M059J (cell line): ENCODE measurements at regions not wholly inside any gene's neighbourhood (a gene's known extent, or its start where the extent isn't known, plus 50 kb on each side); places are given as distances from the start of the nearest gene placed in this dataset.
"Not testable (repeated sequence)": the region's sequence is repeated elsewhere in the genome, so short reads cannot be mapped to it uniquely, and the experiment has no call there.

Experiments
- DNase-seq: peaks from one replicate; pipeline ENCODE4 v3.0.0-alpha.2; 2012; ENCODE audit warnings: low read depth

GRCh38 chr11:33527738-33528137 is 172.9 kb downstream of the C11orf91 start:
- DNase-seq = not testable (repeated sequence)

GRCh38 chr11:33525789-33526188 is 174.8 kb downstream of the C11orf91 start:
- DNase-seq = no peak

DNA sequence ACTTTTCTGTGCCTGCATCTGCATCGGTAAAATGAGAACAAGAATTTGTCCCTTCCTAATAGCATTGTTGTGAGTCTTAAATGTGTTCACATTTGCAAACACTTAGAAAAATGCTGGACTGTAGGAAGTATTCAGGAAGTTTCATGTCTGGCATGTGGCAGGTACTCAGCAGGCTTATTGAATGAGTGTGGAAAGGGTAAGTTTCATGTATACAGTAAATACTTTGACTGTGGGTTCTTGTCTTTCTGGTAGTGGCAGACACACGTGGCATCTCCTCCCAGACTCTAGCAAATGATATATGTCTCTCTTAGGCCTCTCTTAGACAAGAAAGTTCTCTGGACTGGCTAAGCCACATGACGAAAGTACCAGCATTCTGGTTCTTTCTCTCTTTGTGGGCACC is 179.2 kb downstream of the C11orf91 start:
- DNase-seq = no peak

DNA sequence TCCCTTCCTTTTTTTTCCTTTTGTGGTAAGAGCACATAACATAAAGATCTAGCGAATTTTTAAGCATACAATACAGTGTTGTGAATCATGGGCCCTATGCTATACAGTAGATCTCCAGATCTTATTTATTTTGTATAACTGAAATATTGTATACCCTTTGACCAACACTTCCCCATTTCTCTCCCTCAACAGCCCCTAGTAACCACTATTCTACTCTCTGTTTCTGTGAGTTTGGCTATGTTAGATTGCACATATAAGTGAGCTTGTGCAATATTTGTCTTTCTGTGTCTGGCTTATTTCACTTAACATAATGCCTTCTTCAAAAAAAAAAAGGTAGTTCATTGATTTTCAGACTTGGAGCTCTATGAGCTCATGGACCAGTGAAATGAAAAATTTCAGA is 180.5 kb downstream of the C11orf91 start:
- DNase-seq = no peak

DNA sequence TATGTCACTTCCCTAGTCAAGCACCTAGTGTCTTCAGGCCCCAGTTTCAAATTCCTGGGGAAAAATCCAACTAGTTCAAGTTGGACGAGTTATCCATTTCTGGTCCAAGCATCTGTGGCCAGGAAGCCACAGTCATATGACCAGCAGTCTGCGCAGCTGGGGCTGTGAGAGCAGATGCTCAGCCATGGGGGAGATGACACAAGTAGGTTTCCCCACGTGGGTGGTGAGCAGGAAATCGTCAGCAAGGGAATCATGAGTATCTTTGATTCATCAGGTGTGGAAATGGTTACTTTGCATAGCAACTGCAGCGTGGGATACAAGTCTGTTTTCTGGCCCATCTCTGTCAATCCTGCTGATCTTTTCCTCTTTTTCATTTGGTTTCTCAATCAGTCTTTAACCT is 185.3 kb downstream of the C11orf91 start:
- peak; percentile 22 for DNase-seq

- no peak for DNase-seq
Measured at GRCh38 chr11:33514079-33514925, 186.3 kb downstream of the C11orf91 start.

DNA sequence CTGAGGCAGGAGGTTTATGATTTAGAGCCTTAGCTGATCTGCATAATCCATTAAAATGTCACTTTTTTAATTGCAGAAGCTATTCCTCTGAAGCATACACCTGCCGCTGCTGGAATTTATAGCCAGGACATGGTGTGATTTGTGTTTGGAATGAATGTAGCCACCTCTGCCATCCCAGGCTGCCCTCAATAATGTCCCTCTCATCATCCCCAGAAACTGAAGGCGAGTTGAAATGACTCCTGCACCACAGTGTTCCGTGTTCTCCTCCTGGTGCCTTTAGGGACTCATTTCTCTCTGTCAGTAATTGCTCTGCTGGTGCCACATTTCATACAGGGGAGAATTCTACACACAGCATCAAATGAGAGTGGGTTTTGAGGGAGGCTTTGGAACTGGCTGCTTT is 191.0 kb downstream of the C11orf91 start:
- DNase-seq = no peak

GRCh38 chr11:33507967-33508366 is 192.7 kb downstream of the C11orf91 start:
- peak; percentile 63 for DNase-seq

DNA sequence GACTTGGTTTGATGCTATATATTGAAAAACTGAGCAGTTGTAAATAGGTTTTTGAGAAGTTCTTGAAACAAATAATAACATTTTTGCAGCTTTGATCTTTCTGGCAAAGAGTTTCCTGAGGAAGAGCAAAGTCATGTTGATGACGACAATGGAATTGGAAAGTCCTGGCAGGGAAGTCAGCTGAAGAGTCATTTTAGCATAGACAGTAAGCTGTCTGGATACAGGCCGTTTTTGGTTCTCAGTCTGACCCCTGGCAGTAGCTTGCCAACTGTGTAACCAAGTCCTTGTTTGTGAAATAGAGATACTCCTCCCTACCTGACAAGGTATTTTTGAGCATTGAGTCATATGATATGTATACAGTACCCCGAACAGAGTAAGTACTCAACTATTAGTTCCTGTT is 193.3 kb downstream of the C11orf91 start:
- DNase-seq = no peak

- no peak for DNase-seq
Measured at GRCh38 chr11:33505093-33505492, 195.5 kb downstream of the C11orf91 start.

- DNase-seq = peak; percentile 67
Measured at GRCh38 chr11:33500861-33501479, 199.7 kb downstream of the C11orf91 start.

GRCh38 chr11:33500332-33500731 is 200.3 kb downstream of the C11orf91 start:
- DNase-seq = no peak

- DNase-seq = no peak
Measured at GRCh38 chr11:33492596-33492995, 208.0 kb downstream of the C11orf91 start.

DNA sequence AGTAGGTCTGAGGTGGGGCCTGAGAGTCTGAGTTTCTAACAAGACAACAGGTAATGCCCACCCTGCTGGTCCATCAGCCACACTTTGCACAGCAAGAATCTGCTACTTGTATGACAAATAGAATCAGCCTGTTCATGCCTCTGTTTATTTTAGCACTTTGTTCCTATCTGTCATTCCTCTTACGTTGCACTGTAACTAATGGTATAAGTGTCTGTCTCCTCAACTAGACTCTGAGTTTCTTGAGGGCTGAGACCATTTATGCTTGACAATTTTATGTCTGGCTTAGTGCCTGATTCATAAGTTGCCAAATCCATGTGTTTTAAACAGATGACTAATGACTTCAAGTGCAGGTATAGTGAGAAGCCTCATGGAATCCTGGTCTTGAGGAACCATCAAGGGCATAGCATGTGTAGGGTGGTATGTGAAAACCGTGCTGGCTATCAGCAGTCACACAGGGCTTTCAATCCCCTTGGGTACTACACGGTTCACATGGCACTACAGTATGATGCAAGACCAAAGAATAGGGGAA is 209.7 kb downstream of the C11orf91 start:
- peak; percentile 29 for DNase-seq

DNA sequence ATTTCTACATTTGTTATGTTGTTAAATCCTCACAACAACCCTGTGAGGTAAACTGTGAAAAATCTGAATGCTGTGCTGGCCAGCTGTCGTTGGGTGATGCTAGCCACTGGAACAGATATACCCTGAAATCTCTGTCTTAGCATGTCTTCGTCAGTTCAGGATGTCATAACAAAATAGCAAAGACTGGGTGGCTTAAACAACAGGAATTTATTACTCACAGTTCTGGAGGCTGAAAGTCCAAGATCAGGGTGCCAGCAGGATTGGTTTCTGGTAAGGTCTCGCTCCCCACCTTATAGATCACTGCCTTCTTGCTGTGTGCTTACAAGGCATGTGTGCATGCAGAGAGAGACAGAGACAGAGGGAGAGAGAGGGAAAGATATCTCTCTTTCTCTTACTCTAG is 211.7 kb downstream of the C11orf91 start:
- DNase-seq = no peak

DNA sequence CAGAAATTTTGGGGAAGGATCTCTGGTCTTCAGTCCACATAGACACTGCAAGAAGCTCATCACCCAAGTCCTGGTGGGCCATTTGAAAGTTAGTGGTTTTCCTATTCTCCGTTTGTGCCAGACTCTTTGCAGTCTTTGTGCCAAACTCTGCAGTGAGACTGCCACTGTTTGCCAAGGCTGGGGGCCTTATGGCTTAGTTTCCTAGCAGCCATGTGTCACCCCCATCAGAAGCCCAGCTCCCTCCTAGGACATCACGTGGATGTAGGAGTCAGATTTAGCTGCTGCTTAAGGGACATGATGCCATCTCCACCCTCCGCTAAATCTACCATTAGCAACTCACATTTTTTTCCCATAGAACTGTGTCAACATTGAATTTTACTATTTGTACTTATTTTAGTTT is 220.0 kb downstream of the C11orf91 start:
- DNase-seq = peak; percentile 32

- DNase-seq = no peak
Measured at GRCh38 chr11:33479231-33479630, 221.4 kb downstream of the C11orf91 start.

- no peak for DNase-seq
Measured at GRCh38 chr11:33478111-33478573, 221.0 kb downstream of the HIPK3 start.

- peak; percentile 61 for DNase-seq
Measured at GRCh38 chr11:33476945-33477606, 219.9 kb downstream of the HIPK3 start.

DNA sequence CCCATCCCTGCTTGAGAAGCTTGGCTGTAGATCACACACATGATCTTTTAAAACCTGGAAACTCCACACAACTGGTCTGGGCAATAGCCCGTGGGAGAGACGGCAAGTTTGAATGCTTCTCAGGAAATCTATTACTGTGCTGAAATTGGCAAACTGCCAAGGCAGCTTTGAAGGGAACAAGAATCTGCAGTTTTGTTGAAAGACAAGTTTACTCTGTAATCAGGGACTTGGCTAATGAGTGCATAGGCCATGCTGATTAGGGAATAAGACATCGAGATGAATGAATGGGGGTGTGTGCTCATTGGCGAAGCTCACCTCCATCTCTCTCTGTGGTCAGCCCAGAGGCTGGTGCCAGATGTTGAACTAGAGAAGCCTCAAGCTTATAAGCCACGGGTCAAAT is 218.8 kb downstream of the HIPK3 start:
- DNase-seq = peak; percentile 62

DNA sequence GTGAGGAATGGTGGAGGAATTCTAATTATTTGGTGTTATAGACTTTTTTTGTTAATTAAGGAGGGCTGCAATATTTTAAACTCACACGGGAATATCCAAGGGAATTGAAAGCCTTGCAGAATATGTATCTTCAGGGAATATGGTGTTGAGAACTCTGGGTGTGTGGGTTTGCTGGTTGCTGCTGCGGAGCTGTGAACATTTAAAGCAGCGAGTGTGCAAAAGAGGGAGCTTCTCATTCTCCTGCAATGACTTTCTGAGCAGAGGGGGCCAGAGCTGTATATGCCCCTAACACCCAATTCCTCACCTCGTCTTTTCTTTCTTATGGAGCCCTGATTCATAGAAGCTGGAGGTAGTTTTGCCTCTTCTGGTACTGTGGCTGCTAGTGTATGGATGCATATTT is 217.7 kb downstream of the HIPK3 start:
- no peak for DNase-seq

- DNase-seq = no peak
Measured at GRCh38 chr11:33471541-33471940, 214.4 kb downstream of the HIPK3 start.
